Endodermal cell (in vitro differentiated cells): ENCODE measurements at regions not wholly inside any gene's neighbourhood (a gene's known extent, or its start where the extent isn't known, plus 50 kb on each side); places are given as distances from the start of the nearest gene placed in this dataset.

Experiments used
- DNase-seq: peaks from one replicate; pipeline ENCODE4 v3.0.0-alpha.2; 2017
- H3K27ac ChIP-seq: 2 replicates; pipeline ENCODE4 v1.5.1; 2013; ENCODE audit warnings: mild to moderate bottlenecking, low read depth, low read length, moderate library complexity
- H3K27me3 ChIP-seq: 2 replicates; pipeline ENCODE4 v1.6.1; 2013; ENCODE audit warnings: mild to moderate bottlenecking, low read length, moderate library complexity; ENCODE audit not compliant: insufficient read depth, control insufficient read depth, poor library complexity, severe bottlenecking
- H3K36me3 ChIP-seq: 2 replicates; pipeline ENCODE4 v1.7.0; 2013; ENCODE audit warnings: mild to moderate bottlenecking, low read length, moderate library complexity; ENCODE audit not compliant: control insufficient read depth, insufficient read depth
- H3K4me1 ChIP-seq: one replicate; pipeline ENCODE4 v1.7.0; 2013; ENCODE audit warnings: low read length; ENCODE audit not compliant: control insufficient read depth, insufficient read depth
- H3K4me3 ChIP-seq: 2 replicates; pipeline ENCODE4 v1.5.1; 2013; ENCODE audit warnings: mild to moderate bottlenecking, low read length, moderate library complexity
- H3K9ac ChIP-seq: 2 replicates; pipeline ENCODE4 v1.6.1; 2013; ENCODE audit warnings: mild to moderate bottlenecking, low read length, moderate library complexity; ENCODE audit not compliant: poor library complexity, severe bottlenecking; ENCODE audit errors: extremely low read depth
- H3K9me3 ChIP-seq: 2 replicates; pipeline ENCODE4 v1.6.1; 2013; ENCODE audit warnings: mild to moderate bottlenecking, low read length, moderate library complexity; ENCODE audit not compliant: control insufficient read depth
- H3K27ac Mint-ChIP-seq: 2 replicates; pipeline ENCODE4 v1.8.0; 2020; ENCODE audit warnings: mixed read lengths
- H3K27me3 Mint-ChIP-seq: 2 replicates; pipeline ENCODE4 v1.8.0; 2021; ENCODE audit warnings: mild to moderate bottlenecking, mixed read lengths; ENCODE audit not compliant: insufficient read depth
- H3K36me3 Mint-ChIP-seq: 2 replicates; pipeline ENCODE4 v1.8.0; 2020; ENCODE audit warnings: low read depth, mixed read lengths
- H3K4me1 Mint-ChIP-seq: 2 replicates; pipeline ENCODE4 v1.8.0; 2020; ENCODE audit warnings: mixed read lengths
- H3K4me3 Mint-ChIP-seq: 2 replicates; pipeline ENCODE4 v1.8.0; 2020; ENCODE audit warnings: mild to moderate bottlenecking, moderate library complexity, mixed read lengths
- H3K9me3 Mint-ChIP-seq: 2 replicates; pipeline ENCODE4 v1.8.0; 2020; ENCODE audit warnings: mild to moderate bottlenecking, mixed read lengths
- WGBS, 2 experiments: methylation state at CpG; one replicate each; pipeline versions ENCODE4 v1.1.5 to v1.1.7; 2013; ENCODE audit warnings: missing lambda C conversion rate in 2 of 2, mixed read lengths in 1 of 2; ENCODE audit not compliant: insufficient coverage in 1 of 2, insufficient read length in 1 of 2; 5-methylcytosine and 5-hydroxymethylcytosine counted together
- TF ChIP-seq, protein P1 (sequence below): fragments of 200-600 bp; sonication (generic); conservative IDR thresholded peaks from 2 replicates; pipeline ENCODE4 v1.5.0; 2021; ENCODE audit warnings: antibody characterized with exemption, mild to moderate bottlenecking

DNA sequence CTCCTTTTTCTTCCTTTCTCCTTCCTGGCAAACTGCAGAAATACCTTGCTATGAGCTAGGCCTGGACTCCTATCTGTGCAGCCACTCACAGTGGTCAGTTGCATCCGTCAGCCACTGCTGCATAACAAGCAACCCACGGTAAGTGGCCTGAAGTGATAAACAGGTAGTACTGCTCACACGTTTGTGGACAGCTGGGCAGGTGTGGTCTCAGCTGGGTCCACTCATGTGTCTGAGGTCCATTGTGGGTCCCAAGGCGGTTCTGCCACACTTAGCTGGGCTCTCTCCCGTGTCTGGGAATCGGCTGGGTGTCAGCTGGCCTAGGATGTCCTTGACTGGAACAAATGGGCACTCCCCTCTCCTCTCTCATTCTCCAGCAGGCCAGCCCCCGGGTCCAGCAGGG, 109.3 kb downstream of the BRD1 start:
- no peak overlapping the region for H3K27ac Mint-ChIP-seq
- H3K9me3 Mint-ChIP-seq: no peaks in the 10 kb centered on the region
- Histone ChIP-seq H3K36me3 (no peaks in the 10 kb centered on the region), H3K27ac (no peak overlapping the region), H3K9me3 (no peaks in the 10 kb centered on the region), H3K4me3 (no peak overlapping the region), H3K27me3 (peaks cover 18% of the 10 kb centered on the region), H3K9ac (no peak overlapping the region), H3K4me1 (no peaks in the 10 kb centered on the region)
- H3K36me3 Mint-ChIP-seq: no peaks in the 10 kb centered on the region
- TF ChIP-seq, protein P1, sequence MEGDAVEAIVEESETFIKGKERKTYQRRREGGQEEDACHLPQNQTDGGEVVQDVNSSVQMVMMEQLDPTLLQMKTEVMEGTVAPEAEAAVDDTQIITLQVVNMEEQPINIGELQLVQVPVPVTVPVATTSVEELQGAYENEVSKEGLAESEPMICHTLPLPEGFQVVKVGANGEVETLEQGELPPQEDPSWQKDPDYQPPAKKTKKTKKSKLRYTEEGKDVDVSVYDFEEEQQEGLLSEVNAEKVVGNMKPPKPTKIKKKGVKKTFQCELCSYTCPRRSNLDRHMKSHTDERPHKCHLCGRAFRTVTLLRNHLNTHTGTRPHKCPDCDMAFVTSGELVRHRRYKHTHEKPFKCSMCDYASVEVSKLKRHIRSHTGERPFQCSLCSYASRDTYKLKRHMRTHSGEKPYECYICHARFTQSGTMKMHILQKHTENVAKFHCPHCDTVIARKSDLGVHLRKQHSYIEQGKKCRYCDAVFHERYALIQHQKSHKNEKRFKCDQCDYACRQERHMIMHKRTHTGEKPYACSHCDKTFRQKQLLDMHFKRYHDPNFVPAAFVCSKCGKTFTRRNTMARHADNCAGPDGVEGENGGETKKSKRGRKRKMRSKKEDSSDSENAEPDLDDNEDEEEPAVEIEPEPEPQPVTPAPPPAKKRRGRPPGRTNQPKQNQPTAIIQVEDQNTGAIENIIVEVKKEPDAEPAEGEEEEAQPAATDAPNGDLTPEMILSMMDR: no peak
- H3K4me1 Mint-ChIP-seq: no peaks in the 10 kb centered on the region
- no peak overlapping the region for H3K4me3 Mint-ChIP-seq
- peak; percentile 31 for DNase-seq
- H3K27me3 Mint-ChIP-seq: peaks cover 5% of the 10 kb centered on the region
- WGBS, 2 experiments: 73 to 91% methylated on average over 4 to 7 of the region's 7 CpGs

DNA sequence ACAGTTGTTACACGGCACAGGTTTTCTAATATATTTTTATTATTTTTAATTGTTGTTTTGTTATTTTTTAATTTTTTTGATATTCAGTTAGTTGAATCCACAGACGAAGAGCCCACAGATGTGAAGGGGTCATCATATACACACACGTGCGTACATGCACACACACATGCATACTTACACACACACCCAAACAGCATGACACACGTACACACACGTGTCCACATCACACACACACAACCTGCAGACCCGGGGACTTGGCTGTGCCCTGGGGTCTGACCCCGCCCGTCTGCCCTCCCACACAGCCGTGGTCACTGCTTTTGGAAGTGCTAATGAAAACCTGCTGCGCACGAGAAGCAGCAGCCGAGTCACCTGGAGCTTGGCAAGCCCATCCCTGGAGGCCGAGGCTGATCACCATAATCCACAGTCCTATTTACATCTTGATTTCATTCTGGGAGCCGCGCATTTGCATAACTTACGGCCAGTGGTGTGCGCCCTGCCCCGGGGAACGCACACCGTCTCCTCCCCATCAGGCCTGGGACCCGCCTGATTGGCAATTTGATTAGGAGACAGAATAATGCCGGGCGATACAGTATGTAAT, 110.3 kb downstream of the BRD1 start:
- H3K27ac Mint-ChIP-seq: no peak overlapping the region
- no peak overlapping the region for H3K27ac ChIP-seq
- H3K27me3 ChIP-seq: peaks cover 18% of the 10 kb centered on the region
- H3K36me3 Mint-ChIP-seq: no peaks in the 10 kb centered on the region
- H3K9me3 ChIP-seq: no peaks in the 10 kb centered on the region
- peak; percentile 61 for DNase-seq
- no peaks in the 10 kb centered on the region for H3K36me3 ChIP-seq
- H3K4me1 ChIP-seq: no peaks in the 10 kb centered on the region
- H3K27me3 Mint-ChIP-seq: peaks cover 4% of the 10 kb centered on the region
- H3K9me3 Mint-ChIP-seq: no peaks in the 10 kb centered on the region
- 50 to 77% methylated on average over 18 to 24 of the region's 24 CpGs for WGBS, 2 experiments
- no peak overlapping the region for H3K4me3 Mint-ChIP-seq
- no peak overlapping the region for H3K9ac ChIP-seq
- TF ChIP-seq, protein P1: no peak
- H3K4me3 ChIP-seq: no peak overlapping the region
- H3K4me1 Mint-ChIP-seq: no peaks in the 10 kb centered on the region

DNA sequence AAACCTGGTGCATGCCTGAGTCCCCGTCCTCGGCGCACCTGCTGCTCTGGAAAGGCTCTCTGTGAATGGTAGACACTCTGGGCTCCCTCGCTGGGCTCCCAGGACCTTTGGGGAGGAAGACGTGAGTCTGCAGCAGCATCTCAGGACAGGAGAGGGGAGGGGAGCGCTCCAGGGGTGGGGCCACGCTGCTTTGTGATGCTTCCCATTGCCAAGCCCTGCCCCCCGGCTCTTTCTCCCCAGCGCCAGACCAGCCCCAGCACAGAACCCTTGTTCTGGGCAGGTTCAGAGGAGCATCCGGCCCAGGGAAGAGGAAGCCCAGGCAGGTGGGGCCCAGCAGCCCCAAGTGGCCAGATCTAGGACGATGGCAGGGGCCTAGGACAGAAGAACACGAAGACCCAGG, 111.2 kb downstream of the BRD1 start:
- no peak for DNase-seq
- no peak overlapping the region for H3K4me3 ChIP-seq
- no peak overlapping the region for H3K4me3 Mint-ChIP-seq
- no peak overlapping the region for H3K27ac ChIP-seq
- peaks cover 2% of the 10 kb centered on the region for H3K27me3 Mint-ChIP-seq
- 57 to 59% methylated on average over 5 to 12 of the region's 12 CpGs for WGBS, 2 experiments
- no peaks in the 10 kb centered on the region for H3K36me3 Mint-ChIP-seq
- TF ChIP-seq, protein P1: no peak
- no peak overlapping the region for H3K27ac Mint-ChIP-seq
- no peaks in the 10 kb centered on the region for H3K9me3 Mint-ChIP-seq
- no peaks in the 10 kb centered on the region for H3K36me3 ChIP-seq
- no peaks in the 10 kb centered on the region for H3K4me1 ChIP-seq
- no peaks in the 10 kb centered on the region for H3K9me3 ChIP-seq
- no peak overlapping the region for H3K9ac ChIP-seq
- H3K27me3 ChIP-seq: peaks cover 18% of the 10 kb centered on the region
- H3K4me1 Mint-ChIP-seq: no peaks in the 10 kb centered on the region
